A673 (cell line): ENCODE measurements at regions not wholly inside any gene's neighbourhood (a gene's known extent, or its start where the extent isn't known, plus 50 kb on each side); places are given as distances from the start of the nearest gene placed in this dataset.
A peak's percentile ranks its signal among the peaks of the same experiment; 100 is the strongest.

ENCODE experiments used
- BruUV-seq: library from RNA; stranded (reverse); fragments of 400-500 nt; replicated peaks from 2 replicates; lab custom pipeline; 2021; lab: Mats Ljungman, UMichigan
- CTCF ChIA-PET: fragments of 300-600 bp; sonication (Branson Sonifier 250); formaldehyde crosslinking; loops from one replicate; lab custom pipeline; 2022; ENCODE audit warnings: antibody characterized with exemption; lab: Charles Lee
- POLR2A ChIA-PET: fragments of 300-600 bp; sonication (Branson Sonifier 250); formaldehyde crosslinking; loops from one replicate; lab custom pipeline; 2022; ENCODE audit warnings: antibody characterized with exemption; ENCODE audit not compliant: low non-redundant PET; lab: Charles Lee
- DNase-seq: peaks from one replicate; pipeline ENCODE4 v3.0.0-alpha.2; 2015; ENCODE audit warnings: low spot score
- H3K27ac ChIP-seq: fragments of 200-600 bp; sonication (generic); 2 replicates; pipeline ENCODE4 v1.5.1; 2016; ENCODE audit warnings: mixed run types, low read depth, mild to moderate bottlenecking, mixed read lengths, antibody characterized with exemption, low read length; ENCODE audit not compliant: poor library complexity, severe bottlenecking
- H3K27me3 ChIP-seq: fragments of 200-600 bp; sonication (generic); replicated peaks from 2 replicates; pipeline ENCODE4 v1.6.1; 2017; ENCODE audit warnings: mixed run types, low read depth, mild to moderate bottlenecking, mixed read lengths, antibody characterized with exemption, low read length; ENCODE audit not compliant: insufficient read depth, poor library complexity
- H3K36me3 ChIP-seq: fragments of 200-600 bp; sonication (generic); 2 replicates; pipeline ENCODE4 v1.6.1; 2016; ENCODE audit warnings: mixed run types, mild to moderate bottlenecking, mixed read lengths, antibody characterized with exemption, low read length; ENCODE audit not compliant: insufficient read depth, poor library complexity, severe bottlenecking
- H3K4me1 ChIP-seq: fragments of 200-600 bp; sonication (generic); 2 replicates; pipeline ENCODE4 v1.6.1; 2017; ENCODE audit warnings: mixed run types, mild to moderate bottlenecking, mixed read lengths, antibody characterized with exemption, low read length; ENCODE audit not compliant: insufficient read depth, poor library complexity, severe bottlenecking
- H3K4me3 ChIP-seq: fragments of 200-600 bp; sonication (generic); 2 replicates; pipeline ENCODE4 v1.5.1; 2016; ENCODE audit warnings: low read depth, mixed run types, mild to moderate bottlenecking, mixed read lengths, low read length; ENCODE audit not compliant: poor library complexity, severe bottlenecking
- H3K9me3 ChIP-seq: fragments of 200-600 bp; sonication (generic); 2 replicates; pipeline ENCODE4 v1.6.1; 2016; ENCODE audit warnings: mixed run types, low read depth, mild to moderate bottlenecking, mixed read lengths, antibody characterized with exemption, low read length; ENCODE audit not compliant: poor library complexity, severe bottlenecking
- EZH2 ChIP-seq: fragments of 200-600 bp; sonication (generic); IDR thresholded peaks from 2 replicates; pipeline ENCODE4 v1.6.1; 2017; ENCODE audit warnings: borderline replicate concordance, low read depth, mild to moderate bottlenecking, mixed read lengths, antibody characterized with exemption, low read length; ENCODE audit not compliant: poor library complexity, severe bottlenecking
- intact Hi-C: fragments of 100-400 bp; cut with micrococcal nuclease; formaldehyde crosslinking; loops from one replicate; pipeline ENCODE4 v1.10.0; 2022; ENCODE audit not compliant: unreplicated experiment
- TF ChIP-seq, protein P1 (sequence below): fragments of 300-800, 200-600 bp; sonication (generic); conservative IDR thresholded peaks from 2 replicates; pipeline ENCODE4 v1.5.1; 2017; ENCODE audit warnings: low read depth, mild to moderate bottlenecking, antibody characterized with exemption, low read length, moderate library complexity, mixed read lengths

DNA sequence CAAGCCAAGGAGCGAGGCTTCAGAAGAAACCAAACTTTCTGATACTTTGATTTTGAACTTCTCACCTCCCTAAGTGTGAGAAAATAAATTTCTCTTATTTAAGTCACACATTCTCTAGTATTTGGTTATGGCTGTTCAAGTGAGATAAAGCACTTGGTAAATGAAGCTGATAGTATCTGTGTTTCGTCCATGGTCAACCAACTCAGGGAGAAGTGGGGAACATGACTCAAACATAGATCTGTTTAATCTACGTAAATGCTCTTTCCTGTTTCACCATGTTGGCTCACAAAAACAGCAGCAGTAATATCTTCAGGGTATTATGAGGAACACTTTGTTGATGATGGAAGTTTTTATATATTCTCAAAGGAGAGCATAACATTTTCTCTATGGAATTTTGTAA is 2167.2 kb upstream of the C9orf72 start:
- no peak for TF ChIP-seq EZH2
- TF ChIP-seq, protein P1, sequence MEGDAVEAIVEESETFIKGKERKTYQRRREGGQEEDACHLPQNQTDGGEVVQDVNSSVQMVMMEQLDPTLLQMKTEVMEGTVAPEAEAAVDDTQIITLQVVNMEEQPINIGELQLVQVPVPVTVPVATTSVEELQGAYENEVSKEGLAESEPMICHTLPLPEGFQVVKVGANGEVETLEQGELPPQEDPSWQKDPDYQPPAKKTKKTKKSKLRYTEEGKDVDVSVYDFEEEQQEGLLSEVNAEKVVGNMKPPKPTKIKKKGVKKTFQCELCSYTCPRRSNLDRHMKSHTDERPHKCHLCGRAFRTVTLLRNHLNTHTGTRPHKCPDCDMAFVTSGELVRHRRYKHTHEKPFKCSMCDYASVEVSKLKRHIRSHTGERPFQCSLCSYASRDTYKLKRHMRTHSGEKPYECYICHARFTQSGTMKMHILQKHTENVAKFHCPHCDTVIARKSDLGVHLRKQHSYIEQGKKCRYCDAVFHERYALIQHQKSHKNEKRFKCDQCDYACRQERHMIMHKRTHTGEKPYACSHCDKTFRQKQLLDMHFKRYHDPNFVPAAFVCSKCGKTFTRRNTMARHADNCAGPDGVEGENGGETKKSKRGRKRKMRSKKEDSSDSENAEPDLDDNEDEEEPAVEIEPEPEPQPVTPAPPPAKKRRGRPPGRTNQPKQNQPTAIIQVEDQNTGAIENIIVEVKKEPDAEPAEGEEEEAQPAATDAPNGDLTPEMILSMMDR = no peak
- no peaks in the 10 kb centered on the region for H3K4me1 ChIP-seq

DNA sequence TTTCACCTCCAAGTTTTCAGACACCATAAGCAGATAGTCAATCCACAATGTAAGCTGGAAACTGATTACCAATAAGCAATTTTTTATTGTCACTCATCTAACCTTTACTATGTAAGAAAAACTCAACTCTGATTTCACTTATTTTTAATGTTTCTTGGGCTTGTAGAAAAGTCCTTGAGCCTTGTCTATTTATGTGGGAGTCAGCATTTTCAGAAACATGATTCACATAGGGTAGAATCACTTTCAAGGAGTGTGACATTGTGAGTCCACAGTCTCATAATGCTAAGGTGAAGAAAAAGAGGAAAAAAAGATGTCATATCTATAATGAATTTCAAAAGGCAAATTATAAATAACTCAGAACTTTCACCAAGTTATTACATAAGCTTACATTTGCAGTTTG is 2167.9 kb upstream of the C9orf72 start:
- Histone ChIP-seq H3K4me1 (no peaks in the 10 kb centered on the region), H3K27ac (no peak overlapping the region), H3K36me3 (no peaks in the 10 kb centered on the region), H3K27me3 (no peaks in the 10 kb centered on the region), H3K9me3 (no peaks in the 10 kb centered on the region), H3K4me3 (no peak overlapping the region)
- no peak for DNase-seq
- ChIA-PET POLR2A (no interaction called here), CTCF (no interaction called here)
- intact Hi-C loops = no loop called here
- TF ChIP-seq, protein P1 = no peak
- TF ChIP-seq EZH2 = no peak
- no TSS peak for BruUV-seq

More for the DNA sequence above, 2167.2 kb upstream of the C9orf72 start:
- no peak overlapping the region for H3K27ac ChIP-seq
- no peak overlapping the region for H3K4me3 ChIP-seq
- no peaks in the 10 kb centered on the region for H3K9me3 ChIP-seq
- POLR2A ChIA-PET = no interaction called here
- H3K36me3 ChIP-seq = no peaks in the 10 kb centered on the region
- no peak for DNase-seq
- intact Hi-C loops = no loop called here
- BruUV-seq = no TSS peak
- H3K27me3 ChIP-seq = no peaks in the 10 kb centered on the region
- CTCF ChIA-PET = no interaction called here

GRCh38 chr9:29750062-29750461 is 2176.8 kb upstream of the C9orf72 start:
- Histone ChIP-seq H3K36me3 (no peaks in the 10 kb centered on the region), H3K4me3 (no peak overlapping the region), H3K4me1 (no peaks in the 10 kb centered on the region), H3K9me3 (no peaks in the 10 kb centered on the region), H3K27ac (no peak overlapping the region), H3K27me3 (no peaks in the 10 kb centered on the region)
- POLR2A ChIA-PET = no interaction called here
- BruUV-seq = no TSS peak
- CTCF ChIA-PET = no interaction called here
- intact Hi-C loops = no loop called here
- TF ChIP-seq, protein P1 = no peak
- TF ChIP-seq EZH2 = no peak
- DNase-seq = peak; percentile 17
